RPMI8226 (cell line): ENCODE measurements at regions not wholly inside any gene's neighbourhood (a gene's known extent, or its start where the extent isn't known, plus 50 kb on each side); places are given as distances from the start of the nearest gene placed in this dataset.

Experiments
- DNase-seq: peaks from one replicate; pipeline ENCODE4 v3.0.0-alpha.2; 2015

- DNase-seq, result no peak
These were observed 394.3 kb downstream of the FOXO1 start for GRCh38 chr13:40271931-40272775.

GRCh38 chr13:40272776-40273139 is 393.7 kb downstream of the FOXO1 start:
- DNase-seq, result no peak

GRCh38 chr13:40273253-40274025 is 393.0 kb downstream of the FOXO1 start:
- no peak for DNase-seq

- DNase-seq, result no peak
These were observed 392.3 kb downstream of the FOXO1 start for GRCh38 chr13:40274103-40274502.

GRCh38 chr13:40275155-40275554 is 391.3 kb downstream of the FOXO1 start:
- no peak for DNase-seq

- DNase-seq, result no peak
These were observed 390.8 kb downstream of the FOXO1 start for GRCh38 chr13:40275636-40276035.

GRCh38 chr13:40283666-40284065 is 382.8 kb downstream of the FOXO1 start:
- DNase-seq, result no peak

- no peak for DNase-seq
These were observed 380.8 kb downstream of the FOXO1 start for GRCh38 chr13:40285634-40286033.

GRCh38 chr13:40287428-40287827 is 379.0 kb downstream of the FOXO1 start:
- no peak for DNase-seq

- DNase-seq, result no peak
These were observed 378.2 kb downstream of the FOXO1 start for GRCh38 chr13:40288259-40288658.

- no peak for DNase-seq
These were observed 375.7 kb downstream of the FOXO1 start for GRCh38 chr13:40290758-40291157.

GRCh38 chr13:40292108-40292507 is 374.3 kb downstream of the FOXO1 start:
- DNase-seq, result no peak

- no peak for DNase-seq
These were observed 373.9 kb downstream of the FOXO1 start for GRCh38 chr13:40292536-40292935.

- DNase-seq, result no peak
These were observed 364.1 kb downstream of the FOXO1 start for GRCh38 chr13:40302351-40302750.

- DNase-seq, result no peak
These were observed 362.1 kb downstream of the FOXO1 start for GRCh38 chr13:40304391-40304790.

- no peak for DNase-seq
These were observed 359.6 kb downstream of the FOXO1 start for GRCh38 chr13:40306817-40307216.

- DNase-seq, result no peak
These were observed 356.6 kb downstream of the FOXO1 start for GRCh38 chr13:40309881-40310280.

GRCh38 chr13:40311356-40312101 is 354.9 kb downstream of the FOXO1 start:
- DNase-seq, result no peak

- DNase-seq, result no peak
These were observed 352.9 kb downstream of the FOXO1 start for GRCh38 chr13:40313269-40314200.

- peak; percentile 4 for DNase-seq
These were observed 350.9 kb downstream of the FOXO1 start for GRCh38 chr13:40315416-40316064.

- DNase-seq, result no peak
These were observed 350.1 kb downstream of the FOXO1 start for GRCh38 chr13:40316301-40316700.

GRCh38 chr13:40317980-40318327 is 348.5 kb downstream of the FOXO1 start:
- DNase-seq, result no peak
